ENCODE measurements at regions not wholly inside any gene's neighbourhood (a gene's known extent, or its start where the extent isn't known, plus 50 kb on each side); places are given as distances from the start of the nearest gene placed in this dataset.

DNA sequence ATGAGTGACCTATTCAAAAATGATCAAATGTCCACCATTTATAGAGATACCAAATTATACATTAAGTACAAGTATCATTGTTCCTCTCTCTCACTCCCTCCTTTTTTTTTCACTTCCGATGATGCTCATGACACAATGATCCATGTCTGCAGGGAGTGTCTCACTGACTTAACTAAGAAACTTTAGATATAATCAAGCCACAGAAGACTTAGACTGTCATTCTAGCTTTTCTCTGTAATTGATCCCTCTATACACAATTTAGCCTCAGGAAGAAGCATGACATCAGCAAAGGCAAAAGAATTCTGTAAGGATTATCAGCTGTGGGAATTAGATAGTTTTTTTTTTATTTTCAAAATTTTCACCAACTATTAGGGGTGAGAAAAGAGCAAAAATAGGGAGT is 734.9 kb upstream of the PCDH9 start:
- TF ChIP-seq EZH2 (IDR thresholded peaks at IDR 0.05) (no peak), FOXP2 (optimal IDR thresholded peaks at IDR 0.05; ENCODE audit: control extremely low read depth, extremely low read length, insufficient read depth) (no peak)

Measured in SK-N-MC (cell line).